Body of pancreas (tissue), 4 donors: ENCODE measurements at regions not wholly inside any gene's neighbourhood (a gene's known extent, or its start where the extent isn't known, plus 50 kb on each side); places are given as distances from the start of the nearest gene placed in this dataset.
"Not testable (repeated sequence)": the region's sequence is repeated elsewhere in the genome, so short reads cannot be mapped to it uniquely, and the experiment has no call there.

Experiments used
- ATAC-seq: fragments of 150-250 bp; one replicate; pipeline ENCODE4 v1.9.1; 2016
- DNase-seq, 4 donors: peaks; one replicate each; pipeline ENCODE4 v3.0.0-alpha.2; 2019
- H3K27ac ChIP-seq, 4 donors: fragments of 200-600 bp; sonication (generic); 1 replicate in 3 of 4; 2 replicates in 1 of 4; pipeline versions ENCODE4 v1.5.1 to v1.6.1; 2016 to 2019; ENCODE audit warnings: mild to moderate bottlenecking in 1 of 4, mixed read lengths in 1 of 4, moderate library complexity in 1 of 4
- H3K27me3 ChIP-seq, 2 donors: fragments of 200-600 bp; sonication (generic); one replicate each; pipeline ENCODE4 v1.6.0; 2016; ENCODE audit warnings: mild to moderate bottlenecking in 1 of 2
- H3K36me3 ChIP-seq, 2 donors: fragments of 200-600 bp; sonication (generic); replicated peaks in 1 of 2; 2 replicates each; pipeline ENCODE4 v1.5.1; 2016; ENCODE audit warnings: low read depth in 2 of 2; ENCODE audit not compliant: insufficient read depth in 1 of 2
- H3K4me1 ChIP-seq: fragments of 200-600 bp; sonication (generic); one replicate; pipeline ENCODE4 v1.6.0; 2016
- H3K4me3 ChIP-seq, 2 donors: fragments of 200-600 bp; sonication (generic); 1 replicate in 1 of 2; 2 replicates in 1 of 2; pipeline ENCODE4 v1.5.1; 2016 to 2019
- H3K9me3 ChIP-seq, 3 donors: fragments of 200-600 bp; sonication (generic); 1 replicate in 2 of 3; 2 replicates in 1 of 3; pipeline ENCODE4 v1.5.1; 2016
- CTCF ChIP-seq, 7 experiments: fragments of 450-650 bp in 4 of 7; fragments of 200-600 bp in 3 of 7; sonication (generic) in 3 of 7; IDR thresholded peaks; one replicate each; pipeline ENCODE4 v1.5.1; 2016 to 2019; ENCODE audit warnings: antibody characterized with exemption in 7 of 7
- POLR2A ChIP-seq, 3 donors: fragments of 450-650 bp; IDR thresholded peaks; one replicate each; pipeline ENCODE4 v1.6.1; 2016; ENCODE audit warnings: antibody characterized with exemption in 3 of 3, mild to moderate bottlenecking in 2 of 3
- WGBS, 2 donors: methylation state at CpG; one replicate each; pipeline ENCODE4 v1.1.5; 2017; 5-methylcytosine and 5-hydroxymethylcytosine counted together
- intact Hi-C: fragments of 100-400 bp; cut with DNase I; formaldehyde crosslinking; loops from one replicate; pipeline ENCODE4 v1.15.1; 2023

- no peaks in the 10 kb centered on the region for H3K4me1 ChIP-seq
- no peaks in the 10 kb centered on the region for H3K27me3 ChIP-seq
- no peak overlapping the region for H3K4me3 ChIP-seq
- no peak for TF ChIP-seq CTCF (IDR thresholded peaks at IDR 0.05)
- no peak for TF ChIP-seq POLR2A (IDR thresholded peaks at IDR 0.05)
- ATAC-seq (no peak), DNase-seq (no peak)
- no peak overlapping the region for H3K27ac ChIP-seq
- WGBS, 2 donors: 72 to 77% methylated on average over 2 of the region's 2 CpGs
- no peaks in the 10 kb centered on the region for H3K9me3 ChIP-seq
- intact Hi-C loops: no loop called here
- H3K36me3 ChIP-seq: no peaks in the 10 kb centered on the region
Observed at GRCh38 chr17:54694287-54694887, 206.3 kb upstream of the TOM1L1 start.

- H3K9me3 ChIP-seq, H3K27me3 ChIP-seq, H3K4me3 ChIP-seq, ATAC-seq, H3K27ac ChIP-seq, intact Hi-C loops, DNase-seq, H3K36me3 ChIP-seq, H3K4me1 ChIP-seq: not testable (repeated sequence)
- 35 to 39% methylated on average over 4 of the region's 4 CpGs for WGBS, 2 donors
Observed at GRCh38 chr17:54712798-54713197, 187.9 kb upstream of the TOM1L1 start.

GRCh38 chr17:54718286-54718685 is 182.4 kb upstream of the TOM1L1 start:
- DNase-seq (no peak), ATAC-seq (no peak)
- no peaks in the 10 kb centered on the region for H3K9me3 ChIP-seq
- WGBS, 2 donors: 52 to 68% methylated on average over 2 of the region's 2 CpGs
- no peaks in the 10 kb centered on the region for H3K4me1 ChIP-seq
- no peak for TF ChIP-seq CTCF (IDR thresholded peaks at IDR 0.05)
- H3K36me3 ChIP-seq: no peaks in the 10 kb centered on the region
- no peak overlapping the region for H3K4me3 ChIP-seq
- no peak overlapping the region for H3K27ac ChIP-seq
- intact Hi-C loops: no loop called here
- no peaks in the 10 kb centered on the region for H3K27me3 ChIP-seq

GRCh38 chr17:54727624-54728023 is 173.0 kb upstream of the TOM1L1 start:
- H3K9me3 ChIP-seq: peaks cover 0 to 10% (median 3%) of the 10 kb centered on the region in 3 donors
- no peak for TF ChIP-seq POLR2A (IDR thresholded peaks at IDR 0.05)
- no peak for TF ChIP-seq CTCF (IDR thresholded peaks at IDR 0.05)

GRCh38 chr17:54736573-54736972 is 164.1 kb upstream of the TOM1L1 start:
- intact Hi-C loops: no loop called here
- Histone ChIP-seq H3K27me3 (no peaks in the 10 kb centered on the region), H3K4me1 (no peaks in the 10 kb centered on the region), H3K9me3 (no peaks in the 10 kb centered on the region), H3K27ac (no peak overlapping the region), H3K36me3 (no peaks in the 10 kb centered on the region), H3K4me3 (no peak overlapping the region)
- DNase-seq: no peak
- ATAC-seq: no peak
- TF ChIP-seq POLR2A (IDR thresholded peaks at IDR 0.05) (no peak), CTCF (IDR thresholded peaks at IDR 0.05) (no peak)

More at GRCh38 chr17:54727624-54728023, 173.0 kb upstream of the TOM1L1 start:
- no peaks in the 10 kb centered on the region for H3K36me3 ChIP-seq
- no peaks in the 10 kb centered on the region for H3K4me1 ChIP-seq
- H3K27ac ChIP-seq: no peak overlapping the region
- intact Hi-C loops: no loop called here
- no peak for DNase-seq
- H3K27me3 ChIP-seq: no peaks in the 10 kb centered on the region
- no peak for ATAC-seq
- no peak overlapping the region for H3K4me3 ChIP-seq
